IMR-90 (cell line): ENCODE measurements at regions not wholly inside any gene's neighbourhood (a gene's known extent, or its start where the extent isn't known, plus 50 kb on each side); places are given as distances from the start of the nearest gene placed in this dataset.

Source experiments
- ATAC-seq: fragments of 200-7000 bp; cut with Tn5 transposase; 2 replicates; pipeline ENCODE4 v1.9.1; 2020; ENCODE audit warnings: low read depth, mild to moderate bottlenecking, moderate library complexity
- BruUV-seq: library from RNA; stranded (reverse); fragments of 400-500 nt; replicated peaks from 2 replicates; lab custom pipeline; 2021; lab: Mats Ljungman, UMichigan
- CTCF ChIA-PET: fragments of 300-600 bp; formaldehyde crosslinking; extraction: SDS; loops from one replicate; lab custom pipeline; 2021; ENCODE audit warnings: antibody characterized with exemption; lab: Yijun Ruan, JAX
- POLR2A ChIA-PET: fragments of 300-600 bp; sonication (Branson Sonifier 250); formaldehyde crosslinking; loops from one replicate; lab custom pipeline; 2022; ENCODE audit warnings: antibody characterized with exemption; ENCODE audit not compliant: unreplicated experiment; lab: Charles Lee
- DNase-seq: peaks from one replicate; pipeline ENCODE4 v3.0.0; 2013
- H2AFZ ChIP-seq: replicated peaks from 2 replicates; pipeline ENCODE3; 2013; ENCODE audit warnings: low read length, mild to moderate bottlenecking; ENCODE audit not compliant: poor library complexity
- H2AK5ac ChIP-seq: 2 replicates; pipeline ENCODE4 v1.6.1; 2013; ENCODE audit warnings: low read depth, low read length, inconsistent platforms
- H2AK9ac ChIP-seq: replicated peaks from 2 replicates; pipeline ENCODE3; 2013; ENCODE audit warnings: mild to moderate bottlenecking, low read depth, low read length, moderate library complexity; ENCODE audit not compliant: poor library complexity
- H2BK120ac ChIP-seq: 2 replicates; pipeline ENCODE4 v1.6.1; 2013; ENCODE audit warnings: low read depth, low read length, inconsistent platforms
- H2BK15ac ChIP-seq: 3 replicates; pipeline ENCODE4 v1.6.1; 2013; ENCODE audit warnings: low read depth, low read length, inconsistent platforms
- H2BK20ac ChIP-seq: 2 replicates; pipeline ENCODE4 v1.6.1; 2013; ENCODE audit warnings: low read depth, mild to moderate bottlenecking, inconsistent platforms, low read length, moderate library complexity
- H2BK5ac ChIP-seq: 2 replicates; pipeline ENCODE4 v1.6.1; 2013; ENCODE audit warnings: mild to moderate bottlenecking, low read depth, low read length, inconsistent platforms; ENCODE audit not compliant: poor library complexity, severe bottlenecking
- H3K14ac ChIP-seq: replicated peaks from 2 replicates; pipeline ENCODE4 v1.6.1; 2013; ENCODE audit warnings: low read depth, low read length, inconsistent platforms
- H3K18ac ChIP-seq: 2 replicates; pipeline ENCODE4 v1.6.1; 2013; ENCODE audit warnings: low read depth, low read length, control low read depth
- H3K23ac ChIP-seq: 2 replicates; pipeline ENCODE4 v1.6.1; 2013; ENCODE audit warnings: low read depth, low read length, inconsistent platforms
- H3K27ac ChIP-seq: 2 replicates; pipeline ENCODE4 v1.5.1; 2013; ENCODE audit warnings: mild to moderate bottlenecking, control low read depth, low read length; ENCODE audit not compliant: insufficient read depth
- H3K27me3 ChIP-seq: 2 replicates; pipeline ENCODE4 v1.6.1; 2013; ENCODE audit warnings: low read length; ENCODE audit not compliant: control insufficient read depth, insufficient read depth
- H3K36me3 ChIP-seq: 2 replicates; pipeline ENCODE4 v1.6.1; 2013; ENCODE audit warnings: low read length, mixed read lengths; ENCODE audit not compliant: control insufficient read depth, insufficient read depth
- H3K4ac ChIP-seq: 2 replicates; pipeline ENCODE4 v1.6.1; 2013; ENCODE audit warnings: low read depth, low read length, inconsistent platforms
- H3K4me1 ChIP-seq: 2 replicates; pipeline ENCODE4 v1.6.1; 2013; ENCODE audit warnings: low read length, mixed read lengths; ENCODE audit not compliant: control insufficient read depth, insufficient read depth
- H3K4me2 ChIP-seq: 2 replicates; pipeline ENCODE4 v1.6.1; 2013; ENCODE audit warnings: low read depth, mild to moderate bottlenecking, control low read depth, low read length, moderate library complexity
- H3K4me3 ChIP-seq: 2 replicates; pipeline ENCODE4 v1.5.1; 2013; ENCODE audit warnings: low read depth, mild to moderate bottlenecking, control low read depth, low read length, moderate library complexity; ENCODE audit not compliant: insufficient read depth
- H3K56ac ChIP-seq: 2 replicates; pipeline ENCODE4 v1.6.1; 2013; ENCODE audit warnings: low read length, inconsistent platforms; ENCODE audit not compliant: insufficient read depth; ENCODE audit errors: extremely low read depth
- H3K79me1 ChIP-seq, 2 experiments: 2 replicates each; pipeline ENCODE4 v1.6.1; 2013; ENCODE audit warnings: low read length in 2 of 2, inconsistent platforms in 1 of 2, low read depth in 1 of 2
- H3K9ac ChIP-seq: 2 replicates; pipeline ENCODE4 v1.6.1; 2013; ENCODE audit warnings: low read depth, low read length, control low read depth
- H3K9me1 ChIP-seq: 2 replicates; pipeline ENCODE4 v1.6.1; 2013; ENCODE audit warnings: low read length, inconsistent platforms; ENCODE audit not compliant: insufficient read depth
- H3K9me3 ChIP-seq: 2 replicates; pipeline ENCODE4 v1.6.1; 2013; ENCODE audit warnings: low read length; ENCODE audit not compliant: control insufficient read depth, insufficient read depth
- H4K20me1 ChIP-seq: 2 replicates; pipeline ENCODE4 v1.6.1; 2013; ENCODE audit warnings: low read length, inconsistent platforms; ENCODE audit not compliant: insufficient read depth
- H4K5ac ChIP-seq: 2 replicates; pipeline ENCODE4 v1.6.1; 2013; ENCODE audit warnings: mild to moderate bottlenecking, low read depth, low read length, control low read depth
- H4K8ac ChIP-seq, 2 experiments: 2 replicates each; pipeline ENCODE4 v1.6.1; 2013; ENCODE audit warnings: low read depth in 2 of 2, low read length in 2 of 2, control low read depth in 1 of 2, inconsistent platforms in 1 of 2
- H4K91ac ChIP-seq: 2 replicates; pipeline ENCODE4 v1.6.1; 2013; ENCODE audit warnings: low read depth, low read length, inconsistent platforms; ENCODE audit not compliant: insufficient read depth
- BHLHE40 ChIP-seq: fragments of 150-350 bp; IDR thresholded peaks from 2 replicates; pipeline ENCODE4 v1.6.1; 2016; ENCODE audit warnings: mild to moderate bottlenecking, low read depth, low read length
- CEBPB ChIP-seq: IDR thresholded peaks from 2 replicates; pipeline ENCODE4 v1.6.1; 2012; ENCODE audit warnings: low read depth, low read length, improper control_type of control experiment
- CHD1 ChIP-seq: IDR thresholded peaks from 2 replicates; pipeline ENCODE4 v1.6.1; 2012; ENCODE audit warnings: low read depth, low read length, improper control_type of control experiment
- CTCF ChIP-seq: conservative IDR thresholded peaks from 2 replicates; pipeline ENCODE4 v1.5.1; 2012; ENCODE audit warnings: mild to moderate bottlenecking, low read depth, low read length, improper control_type of control experiment
- ELK1 ChIP-seq: fragments of 150-350 bp; IDR thresholded peaks from 2 replicates; pipeline ENCODE4 v1.6.1; 2016; ENCODE audit warnings: low read depth, mild to moderate bottlenecking, low read length, moderate library complexity, borderline replicate concordance
- FOS ChIP-seq: fragments of 150-350 bp; IDR thresholded peaks from 2 replicates; pipeline ENCODE4 v1.6.1; 2016; ENCODE audit warnings: low read depth, low read length
- MAFK ChIP-seq: IDR thresholded peaks from 2 replicates; pipeline ENCODE4 v1.6.1; 2012; ENCODE audit warnings: low read depth, low read length, improper control_type of control experiment
- MAZ ChIP-seq: IDR thresholded peaks from 2 replicates; pipeline ENCODE4 v1.6.1; 2012; ENCODE audit warnings: low read depth, mild to moderate bottlenecking, low read length, improper control_type of control experiment, moderate library complexity, borderline replicate concordance
- MXI1 ChIP-seq: IDR thresholded peaks from 2 replicates; pipeline ENCODE4 v1.6.1; 2012; ENCODE audit warnings: low read depth, mild to moderate bottlenecking, low read length, moderate library complexity, borderline replicate concordance
- NFE2L2 ChIP-seq: fragments of 150-350 bp; IDR thresholded peaks from 2 replicates; pipeline ENCODE4 v1.6.1; 2016; ENCODE audit warnings: low read depth, mild to moderate bottlenecking, low read length
- POLR2A ChIP-seq: IDR thresholded peaks from 2 replicates; pipeline ENCODE4 v1.6.1; 2012; ENCODE audit warnings: mild to moderate bottlenecking, low read depth, low read length
- RAD21 ChIP-seq: IDR thresholded peaks from 2 replicates; pipeline ENCODE4 v1.6.1; 2012; ENCODE audit warnings: low read length, improper control_type of control experiment
- RCOR1 ChIP-seq: IDR thresholded peaks from 2 replicates; pipeline ENCODE4 v1.6.1; 2012; ENCODE audit warnings: mild to moderate bottlenecking, low read length, improper control_type of control experiment; ENCODE audit not compliant: insufficient replicate concordance
- RFX5 ChIP-seq: IDR thresholded peaks from 2 replicates; pipeline ENCODE4 v1.8.0; 2012; ENCODE audit warnings: low read depth, mild to moderate bottlenecking, low read length, moderate library complexity
- SMC3 ChIP-seq: fragments of 150-350 bp; IDR thresholded peaks from 2 replicates; pipeline ENCODE4 v1.6.1; 2016; ENCODE audit warnings: low read depth, mild to moderate bottlenecking, antibody characterized with exemption, low read length, moderate library complexity
- USF2 ChIP-seq: fragments of 150-350 bp; IDR thresholded peaks from 2 replicates; pipeline ENCODE4 v1.6.1; 2017; ENCODE audit warnings: mild to moderate bottlenecking, antibody characterized with exemption, low read length, low read depth
- WGBS, 2 experiments: methylation state at CpG; one replicate each; pipeline versions ENCODE4 v1.1.5 to v1.1.7; 2013; ENCODE audit warnings: missing lambda C conversion rate in 2 of 2; ENCODE audit not compliant: insufficient read length in 1 of 2; ENCODE audit errors: extremely low coverage in 2 of 2; 5-methylcytosine and 5-hydroxymethylcytosine counted together
- dilution Hi-C: fragments of 300-500 bp; cut with HindIII; formaldehyde crosslinking; loops from one replicate; pipeline ENCODE4 v1.14.3; 2018; ENCODE audit warnings: low sequenced_read_pairs; ENCODE audit not compliant: unreplicated experiment
- in situ Hi-C: fragments of 300-500 bp; cut with MboI; formaldehyde crosslinking; loops from 3 replicates; pipeline ENCODE4 v1.14.3; 2019; ENCODE audit warnings: low sequenced_read_pairs, inconsistent platforms, mixed read lengths
- intact Hi-C: fragments of 100-400 bp; cut with micrococcal nuclease; formaldehyde crosslinking; loops from 2 replicates; pipeline ENCODE4 v1.10.0; 2022

GRCh38 chr2:57962861-57963260 lies 83.7 kb upstream of the VRK2 start:
- no TSS peak for BruUV-seq
- DNase-seq: no peak
- in situ Hi-C loops (no loop called here), dilution Hi-C loops (no loop called here), intact Hi-C loops (no loop called here)
- Histone ChIP-seq H3K56ac (no peak overlapping the region), H3K9me1 (no peaks in the 10 kb centered on the region; the same call in 1 of the 2 replicates), H3K4ac (no peak overlapping the region), H4K8ac (no peak overlapping the region), H3K27me3 (no peaks in the 10 kb centered on the region), H2BK120ac (no peak overlapping the region), H4K5ac (no peak overlapping the region), H2AK9ac (no peak overlapping the region), H4K91ac (no peak overlapping the region), H4K20me1 (no peaks in the 10 kb centered on the region), H3K4me2 (no peak overlapping the region), H3K9ac (no peak overlapping the region), H3K79me1 (no peaks in the 10 kb centered on the region), H3K18ac (no peak overlapping the region), H3K4me1 (no peaks in the 10 kb centered on the region), H2AK5ac (no peak overlapping the region), H2BK5ac (no peak overlapping the region), H3K4me3 (no peak overlapping the region), H3K36me3 (no peaks in the 10 kb centered on the region), H2BK20ac (no peak overlapping the region), H2BK15ac (no peak overlapping the region), H3K14ac (no peak overlapping the region), H2AFZ (no peak overlapping the region), H3K27ac (no peak overlapping the region), H3K9me3 (no peaks in the 10 kb centered on the region), H3K23ac (no peak overlapping the region)
- no CpG with 5 or more reads among the region's 3 CpGs for WGBS, 2 experiments
- POLR2A ChIA-PET: no interaction called here
- no peak for ATAC-seq
- TF ChIP-seq MAZ (no peak), MAFK (no peak), SMC3 (no peak), POLR2A (no peak), CTCF (no peak), USF2 (no peak), NFE2L2 (no peak), MXI1 (no peak), RCOR1 (no peak), BHLHE40 (no peak), ELK1 (no peak), CEBPB (no peak), CHD1 (no peak), RAD21 (no peak), FOS (no peak), RFX5 (no peak)
- CTCF ChIA-PET: interaction anchor here (0.8 to 1.2 kb wide), 2 partner anchors 11 to 138 kb away, joined by 3 to 4 read pairs; no protein-coding TSS in a partner anchor
